H9 (cell line): ENCODE measurements at regions not wholly inside any gene's neighbourhood (a gene's known extent, or its start where the extent isn't known, plus 50 kb on each side); places are given as distances from the start of the nearest gene placed in this dataset.

ENCODE experiments used
- DNase-seq: peaks from one replicate; pipeline ENCODE4 v3.0.0-alpha.2; 2017
- H2AFZ ChIP-seq: one replicate; pipeline ENCODE4 v1.6.1; 2013; ENCODE audit warnings: mild to moderate bottlenecking, low read length, control low read depth, moderate library complexity
- H2AK5ac ChIP-seq: 2 replicates; pipeline ENCODE4 v1.6.1; 2013; ENCODE audit warnings: low read length, control low read depth, mixed read lengths; ENCODE audit not compliant: insufficient read length
- H2BK120ac ChIP-seq: one replicate; pipeline ENCODE4 v1.6.1; 2013; ENCODE audit warnings: low read depth, mild to moderate bottlenecking, low read length, control low read depth, inconsistent platforms; ENCODE audit not compliant: poor library complexity, severe bottlenecking
- H2BK12ac ChIP-seq: 2 replicates; pipeline ENCODE4 v1.6.1; 2013; ENCODE audit warnings: low read length, control low read depth, mixed read lengths, low read depth; ENCODE audit not compliant: insufficient read length
- H2BK15ac ChIP-seq: 2 replicates; pipeline ENCODE4 v1.6.1; 2013; ENCODE audit warnings: low read depth, low read length, control low read depth
- H2BK20ac ChIP-seq: one replicate; pipeline ENCODE4 v1.6.1; 2013; ENCODE audit warnings: low read depth, mild to moderate bottlenecking, low read length, control low read depth, inconsistent platforms; ENCODE audit not compliant: poor library complexity, severe bottlenecking
- H2BK5ac ChIP-seq: 2 replicates; pipeline ENCODE4 v1.6.1; 2013; ENCODE audit warnings: low read length, control low read depth, mixed read lengths; ENCODE audit not compliant: insufficient read length
- H3K14ac ChIP-seq: 2 replicates; pipeline ENCODE4 v1.6.1; 2013; ENCODE audit warnings: low read length, control low read depth; ENCODE audit not compliant: insufficient read depth
- H3K18ac ChIP-seq: 2 replicates; pipeline ENCODE4 v1.6.1; 2013; ENCODE audit warnings: low read depth, mild to moderate bottlenecking, mixed read lengths, low read length, control low read depth; ENCODE audit not compliant: insufficient read length
- H3K23ac ChIP-seq: 2 replicates; pipeline ENCODE4 v1.6.1; 2013; ENCODE audit warnings: low read length, control low read depth, mixed read lengths, low read depth; ENCODE audit not compliant: insufficient read length
- H3K23me2 ChIP-seq: 2 replicates; pipeline ENCODE4 v1.6.1; 2013; ENCODE audit warnings: low read depth, mild to moderate bottlenecking, mixed read lengths, low read length, control low read depth; ENCODE audit not compliant: insufficient read length, poor library complexity, severe bottlenecking
- H3K27ac ChIP-seq: 2 replicates; pipeline ENCODE4 v1.5.1; 2013; ENCODE audit warnings: low read length, control low read depth, mixed read lengths, low read depth; ENCODE audit not compliant: insufficient read length
- H3K27me3 ChIP-seq: 2 replicates; pipeline ENCODE4 v1.6.1; 2013; ENCODE audit warnings: low read length, control low read depth, inconsistent platforms; ENCODE audit not compliant: insufficient read depth
- H3K4ac ChIP-seq: 2 replicates; pipeline ENCODE4 v1.6.1; 2013; ENCODE audit warnings: low read depth, mild to moderate bottlenecking, control low read depth, inconsistent platforms, low read length, moderate library complexity
- H3K4me1 ChIP-seq: 2 replicates; pipeline ENCODE4 v1.6.1; 2013; ENCODE audit warnings: low read length, control low read depth, inconsistent platforms; ENCODE audit not compliant: insufficient read depth
- H3K4me2 ChIP-seq: 2 replicates; pipeline ENCODE4 v1.6.1; 2013; ENCODE audit warnings: low read length, control low read depth, mixed read lengths; ENCODE audit not compliant: insufficient read length, insufficient read depth
- H3K56ac ChIP-seq: 2 replicates; pipeline ENCODE4 v1.6.1; 2013; ENCODE audit warnings: low read depth, mild to moderate bottlenecking, mixed read lengths, low read length, control low read depth; ENCODE audit not compliant: insufficient read length
- H3K79me1 ChIP-seq: 2 replicates; pipeline ENCODE4 v1.6.1; 2013; ENCODE audit warnings: low read depth, mild to moderate bottlenecking, moderate library complexity, low read length, control low read depth, inconsistent platforms; ENCODE audit not compliant: insufficient read depth, poor library complexity, severe bottlenecking
- H3K79me2 ChIP-seq: 2 replicates; pipeline ENCODE4 v1.6.1; 2013; ENCODE audit warnings: low read length, control low read depth, inconsistent platforms; ENCODE audit not compliant: insufficient read depth
- H3K9ac ChIP-seq: 2 replicates; pipeline ENCODE4 v1.6.1; 2013; ENCODE audit warnings: low read length, control low read depth, mixed read lengths; ENCODE audit not compliant: insufficient read length; ENCODE audit errors: extremely low read depth
- H3K9me3 ChIP-seq: one replicate; pipeline ENCODE4 v1.6.1; 2013; ENCODE audit warnings: low read depth, low read length, inconsistent platforms; ENCODE audit not compliant: control insufficient read depth
- H3T11ph ChIP-seq: one replicate; pipeline ENCODE4 v1.6.1; 2013; ENCODE audit warnings: mild to moderate bottlenecking, low read length, control low read depth, inconsistent platforms
- H4K20me1 ChIP-seq: one replicate; pipeline ENCODE4 v1.6.1; 2013; ENCODE audit not compliant: control insufficient read depth, insufficient read length, insufficient read depth
- H4K5ac ChIP-seq: 2 replicates; pipeline ENCODE4 v1.6.1; 2013; ENCODE audit warnings: low read depth, mild to moderate bottlenecking, mixed read lengths, low read length, control low read depth; ENCODE audit not compliant: insufficient read length
- H4K8ac ChIP-seq: replicated peaks from 2 replicates; pipeline ENCODE4 v1.6.1; 2013; ENCODE audit warnings: low read length, control low read depth, mixed read lengths, low read depth; ENCODE audit not compliant: insufficient read length
- H4K91ac ChIP-seq: 2 replicates; pipeline ENCODE4 v1.6.1; 2013; ENCODE audit warnings: low read depth, mild to moderate bottlenecking, moderate library complexity, mixed read lengths, low read length, control low read depth; ENCODE audit not compliant: insufficient read length
- H3K27ac Mint-ChIP-seq, 3 experiments: 2 replicates in 2 of 3; 3 replicates in 1 of 3; pipeline ENCODE4 v1.8.0; 2020 to 2021; ENCODE audit warnings: mixed read lengths in 3 of 3, mild to moderate bottlenecking in 1 of 3, moderate library complexity in 1 of 3
- H3K27me3 Mint-ChIP-seq: 2 replicates; pipeline ENCODE4 v1.8.0; 2021; ENCODE audit warnings: low read depth, mild to moderate bottlenecking, moderate library complexity, mixed read lengths
- H3K36me3 Mint-ChIP-seq, 3 experiments: 2 replicates in 2 of 3; 3 replicates in 1 of 3; pipeline ENCODE4 v1.8.0; 2020 to 2021; ENCODE audit warnings: low read depth in 3 of 3, mixed read lengths in 3 of 3; ENCODE audit not compliant: insufficient read depth in 1 of 3
- H3K4me1 Mint-ChIP-seq, 2 experiments: 2 replicates each; pipeline ENCODE4 v1.8.0; 2020; ENCODE audit warnings: mixed read lengths in 2 of 2
- H3K4me3 Mint-ChIP-seq, 2 experiments: 2 replicates in 1 of 2; 3 replicates in 1 of 2; pipeline ENCODE4 v1.8.0; 2020 to 2021; ENCODE audit warnings: mild to moderate bottlenecking in 2 of 2, mixed read lengths in 2 of 2, moderate library complexity in 1 of 2
- H3K9me3 Mint-ChIP-seq, 2 experiments: 2 replicates in 1 of 2; 3 replicates in 1 of 2; pipeline ENCODE4 v1.8.0; 2020; ENCODE audit warnings: mild to moderate bottlenecking in 2 of 2, mixed read lengths in 2 of 2, moderate library complexity in 1 of 2
- CTCF ChIP-seq: fragments of 200-600 bp; sonication (generic); conservative IDR thresholded peaks from 3 replicates; pipeline ENCODE4 v1.8.0; 2021; ENCODE audit warnings: antibody characterized with exemption, mild to moderate bottlenecking

DNA sequence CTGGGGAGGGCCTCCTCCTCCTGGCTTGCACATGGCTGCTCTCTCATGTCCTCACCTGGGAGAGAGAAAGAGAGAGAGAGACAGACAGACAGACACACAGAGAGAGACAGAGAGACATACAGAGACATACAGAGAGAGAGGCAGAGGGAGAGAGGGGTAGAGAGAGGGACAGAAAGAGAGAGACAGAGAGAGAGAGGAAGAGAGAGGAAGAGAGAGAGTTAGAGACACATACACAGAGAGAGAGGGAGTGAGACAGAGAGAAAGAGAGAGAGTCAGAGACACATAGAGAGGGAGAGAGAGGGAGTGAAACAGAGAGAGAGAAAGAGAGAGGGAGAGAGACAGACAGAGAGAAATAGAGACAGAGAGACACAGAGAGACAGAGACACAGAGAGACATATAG lies 103.6 kb upstream of the ESRRB start:
- Histone ChIP-seq H2BK12ac (no peak overlapping the region), H2AFZ (no peak overlapping the region), H3K27me3 (no peaks in the 10 kb centered on the region), H2BK5ac (no peak overlapping the region), H3T11ph (no peak overlapping the region), H2BK20ac (no peak overlapping the region), H3K9me3 (no peaks in the 10 kb centered on the region), H4K91ac (no peak overlapping the region), H3K79me2 (no peaks in the 10 kb centered on the region), H3K79me1 (no peaks in the 10 kb centered on the region), H3K18ac (no peak overlapping the region), H3K56ac (no peak overlapping the region), H2BK15ac (no peak overlapping the region), H2BK120ac (no peak overlapping the region), H3K23me2 (no peaks in the 10 kb centered on the region), H3K9ac (no peak overlapping the region), H3K14ac (no peak overlapping the region), H3K27ac (no peak overlapping the region), H3K4me1 (no peaks in the 10 kb centered on the region; the same call in 1 of the 2 replicates), H2AK5ac (no peak overlapping the region), H4K20me1 (no peaks in the 10 kb centered on the region), H3K4me2 (no peak overlapping the region), H4K5ac (no peak overlapping the region), H4K8ac (no peak overlapping the region), H3K4ac (no peak overlapping the region), H3K23ac (no peak overlapping the region)
- TF ChIP-seq CTCF: no peak
- H3K27me3 Mint-ChIP-seq: peaks cover 38% of the 10 kb centered on the region
- no peak overlapping the region for H3K4me3 Mint-ChIP-seq
- DNase-seq: no peak
- no peak overlapping the region; a peak in 1 of 7 replicates for H3K27ac Mint-ChIP-seq
- peaks cover 1 to 11% of the 10 kb centered on the region in 2 experiments; a peak in 3 of 4 replicates for H3K4me1 Mint-ChIP-seq
- no peaks in the 10 kb centered on the region for H3K36me3 Mint-ChIP-seq
- no peaks in the 10 kb centered on the region for H3K9me3 Mint-ChIP-seq
